ENCODE measurements at regions not wholly inside any gene's neighbourhood (a gene's known extent, or its start where the extent isn't known, plus 50 kb on each side); places are given as distances from the start of the nearest gene placed in this dataset.

DNA sequence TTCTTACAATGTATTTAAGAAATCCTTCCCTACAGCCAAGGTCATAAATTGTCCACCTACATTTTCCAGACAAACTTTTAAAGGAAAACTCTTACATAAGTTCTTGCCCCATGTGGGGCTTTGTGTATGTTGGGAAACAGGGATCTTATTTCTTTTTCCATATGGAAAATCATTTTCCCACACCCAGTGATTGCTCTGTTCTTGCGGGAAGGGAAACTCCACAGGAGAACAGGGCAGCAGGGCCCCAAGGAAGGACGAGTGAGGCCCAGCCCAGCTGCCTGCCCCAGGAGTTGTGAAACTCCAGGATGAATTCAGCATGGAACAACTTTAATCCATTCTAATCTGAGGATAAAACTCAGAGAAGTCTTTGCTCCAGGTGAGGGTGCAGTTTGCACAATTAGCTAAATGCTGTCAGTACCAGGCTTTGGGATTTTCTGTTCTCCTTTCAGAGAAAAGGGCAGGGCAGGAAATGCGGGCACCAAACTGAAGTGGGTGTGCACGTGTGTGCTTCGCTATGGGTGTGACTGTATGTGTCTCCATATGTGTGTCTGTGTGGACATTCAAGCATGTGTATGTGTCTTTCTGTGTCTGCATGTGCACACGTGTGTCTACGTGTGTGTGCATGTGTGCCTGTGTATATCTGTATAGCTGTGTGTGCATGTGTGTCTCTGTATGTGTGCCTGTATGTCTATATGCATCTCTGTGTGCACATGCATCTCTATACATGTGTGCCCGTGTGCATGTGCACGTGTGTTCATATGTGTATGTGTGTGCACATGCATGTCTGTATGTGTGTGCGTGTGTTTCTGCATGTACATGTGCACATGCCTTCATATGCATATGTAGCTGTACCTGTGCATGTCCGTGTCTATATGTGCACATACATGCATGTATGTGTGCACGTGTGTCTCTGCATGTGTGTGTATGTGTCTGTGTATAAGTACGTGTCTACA, 102.0 kb upstream of the FAM20C start:
- no peak overlapping the region for H3K4me3 ChIP-seq (ENCODE audit: low read depth, low read length)
- peak; percentile 55 for DNase-seq (ENCODE audit: low read depth, low spot score)
- in situ Hi-C loops (cut with HindIII; ENCODE audit: low sequenced_read_pairs): no loop called here
- TF ChIP-seq, protein P1, sequence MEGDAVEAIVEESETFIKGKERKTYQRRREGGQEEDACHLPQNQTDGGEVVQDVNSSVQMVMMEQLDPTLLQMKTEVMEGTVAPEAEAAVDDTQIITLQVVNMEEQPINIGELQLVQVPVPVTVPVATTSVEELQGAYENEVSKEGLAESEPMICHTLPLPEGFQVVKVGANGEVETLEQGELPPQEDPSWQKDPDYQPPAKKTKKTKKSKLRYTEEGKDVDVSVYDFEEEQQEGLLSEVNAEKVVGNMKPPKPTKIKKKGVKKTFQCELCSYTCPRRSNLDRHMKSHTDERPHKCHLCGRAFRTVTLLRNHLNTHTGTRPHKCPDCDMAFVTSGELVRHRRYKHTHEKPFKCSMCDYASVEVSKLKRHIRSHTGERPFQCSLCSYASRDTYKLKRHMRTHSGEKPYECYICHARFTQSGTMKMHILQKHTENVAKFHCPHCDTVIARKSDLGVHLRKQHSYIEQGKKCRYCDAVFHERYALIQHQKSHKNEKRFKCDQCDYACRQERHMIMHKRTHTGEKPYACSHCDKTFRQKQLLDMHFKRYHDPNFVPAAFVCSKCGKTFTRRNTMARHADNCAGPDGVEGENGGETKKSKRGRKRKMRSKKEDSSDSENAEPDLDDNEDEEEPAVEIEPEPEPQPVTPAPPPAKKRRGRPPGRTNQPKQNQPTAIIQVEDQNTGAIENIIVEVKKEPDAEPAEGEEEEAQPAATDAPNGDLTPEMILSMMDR (IDR thresholded peaks at IDR 0.05; ENCODE audit: low read depth, low read length): no peak

DNA sequence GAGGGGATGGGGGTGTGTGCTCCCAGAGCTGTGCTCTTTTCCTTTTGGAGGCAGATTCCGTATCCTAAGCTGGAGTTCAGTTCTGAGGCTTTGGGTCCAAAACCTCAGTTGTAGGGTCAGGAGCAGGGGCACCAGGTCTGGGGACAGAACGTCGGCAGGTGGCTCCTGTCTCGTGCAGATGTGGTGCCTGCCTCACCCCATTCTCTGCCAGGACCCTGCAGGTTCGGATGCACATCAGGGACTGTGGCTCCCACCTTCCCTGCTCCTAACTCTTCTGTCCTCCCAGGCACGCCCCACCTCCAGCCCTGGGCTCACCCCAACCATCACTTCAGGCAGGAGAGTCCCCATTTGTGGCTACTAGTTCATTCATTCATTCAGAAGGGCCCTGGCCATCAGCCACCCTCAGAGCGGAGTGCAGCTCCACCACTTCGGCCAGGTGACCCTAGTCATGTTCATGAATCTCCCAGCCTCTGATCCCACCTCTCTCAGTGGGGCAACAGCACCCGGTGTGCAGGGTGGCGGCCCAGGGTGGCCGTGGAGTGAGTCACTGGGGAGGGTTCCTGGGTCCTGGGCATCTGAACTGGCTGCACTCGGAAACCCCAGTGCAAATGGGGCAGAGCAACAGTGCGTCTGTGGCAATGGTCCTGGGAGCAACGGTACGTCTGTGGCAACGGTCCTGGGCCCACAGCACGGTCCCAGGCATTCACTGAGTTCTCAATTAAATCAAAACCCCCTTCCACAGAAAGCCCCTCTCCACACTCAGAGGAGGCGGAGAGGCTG, 100.8 kb upstream of the FAM20C start:
- in situ Hi-C loops (cut with HindIII; ENCODE audit: low sequenced_read_pairs): no loop called here
- TF ChIP-seq, protein P1 (IDR thresholded peaks at IDR 0.05; ENCODE audit: low read depth, low read length): no peak
- DNase-seq (ENCODE audit: low read depth, low spot score): no peak
- H3K4me3 ChIP-seq (ENCODE audit: low read depth, low read length): no peak overlapping the region

DNA sequence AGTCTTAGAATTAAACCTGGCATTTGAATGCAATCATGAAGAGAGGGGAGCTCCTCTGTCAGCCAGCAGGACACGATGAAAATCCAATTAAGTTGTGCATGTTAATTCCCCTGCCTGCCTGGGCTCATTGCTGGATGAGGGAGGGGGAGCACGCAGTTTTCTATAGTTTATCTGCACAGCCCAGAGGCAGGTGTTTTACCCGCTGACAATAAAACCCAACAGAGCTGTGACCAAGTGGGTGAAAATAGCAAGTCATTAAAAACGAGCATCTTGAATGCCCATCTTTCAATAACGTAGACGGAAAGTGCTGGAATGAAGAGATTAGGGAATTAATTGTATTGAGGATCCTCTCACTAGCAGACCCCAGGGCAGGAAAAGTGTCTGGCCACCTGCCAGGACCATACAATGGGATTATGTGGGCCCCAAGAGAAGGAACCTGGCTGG, 100.1 kb upstream of the FAM20C start:
- H3K4me3 ChIP-seq (ENCODE audit: low read depth, low read length): no peak overlapping the region
- TF ChIP-seq, protein P1 (IDR thresholded peaks at IDR 0.05; ENCODE audit: low read depth, low read length): no peak
- in situ Hi-C loops (cut with HindIII; ENCODE audit: low sequenced_read_pairs): no loop called here
- no peak for DNase-seq (ENCODE audit: low read depth, low spot score)

DNA sequence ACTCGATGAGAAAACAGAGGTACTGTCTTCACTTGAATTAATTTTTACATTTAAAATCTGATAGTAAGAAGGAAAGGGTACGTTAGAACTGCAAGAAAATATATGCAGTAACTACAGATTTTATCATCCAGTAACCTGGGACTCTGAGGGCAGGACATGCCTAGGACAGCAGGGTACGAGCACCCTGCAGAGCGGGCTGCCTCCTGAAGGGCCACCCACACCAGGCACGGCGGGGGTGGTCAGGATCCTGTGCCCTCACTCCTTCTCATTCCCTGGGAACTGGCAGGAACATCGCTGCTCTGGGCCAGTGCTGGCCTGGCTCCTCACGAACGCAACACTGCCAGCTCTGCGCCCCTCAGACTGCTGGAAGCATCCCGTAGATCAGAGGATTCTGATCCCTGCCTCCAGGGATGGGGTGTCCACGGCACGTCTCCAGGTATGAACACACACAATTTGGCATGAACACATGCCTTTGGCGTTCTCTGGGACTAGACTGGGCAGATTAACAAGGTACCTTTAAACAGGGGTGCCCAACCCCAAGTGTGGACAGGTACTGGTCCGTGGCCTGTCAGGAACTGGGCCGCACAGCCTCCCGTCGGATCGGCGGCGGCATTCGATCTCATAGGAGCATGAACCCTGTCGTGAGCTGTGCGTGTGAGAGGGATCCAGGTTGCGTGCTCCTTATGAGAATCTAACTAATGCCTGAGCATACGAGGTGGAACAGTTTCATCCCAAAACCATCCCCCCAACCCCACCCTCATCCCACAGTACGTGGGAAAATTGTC, 99.3 kb upstream of the FAM20C start:
- in situ Hi-C loops (cut with HindIII; ENCODE audit: low sequenced_read_pairs): no loop called here
- TF ChIP-seq, protein P1 (IDR thresholded peaks at IDR 0.05; ENCODE audit: low read depth, low read length): no peak
- H3K4me3 ChIP-seq (ENCODE audit: low read depth, low read length): no peak overlapping the region
- no peak for DNase-seq (ENCODE audit: low read depth, low spot score)

DNA sequence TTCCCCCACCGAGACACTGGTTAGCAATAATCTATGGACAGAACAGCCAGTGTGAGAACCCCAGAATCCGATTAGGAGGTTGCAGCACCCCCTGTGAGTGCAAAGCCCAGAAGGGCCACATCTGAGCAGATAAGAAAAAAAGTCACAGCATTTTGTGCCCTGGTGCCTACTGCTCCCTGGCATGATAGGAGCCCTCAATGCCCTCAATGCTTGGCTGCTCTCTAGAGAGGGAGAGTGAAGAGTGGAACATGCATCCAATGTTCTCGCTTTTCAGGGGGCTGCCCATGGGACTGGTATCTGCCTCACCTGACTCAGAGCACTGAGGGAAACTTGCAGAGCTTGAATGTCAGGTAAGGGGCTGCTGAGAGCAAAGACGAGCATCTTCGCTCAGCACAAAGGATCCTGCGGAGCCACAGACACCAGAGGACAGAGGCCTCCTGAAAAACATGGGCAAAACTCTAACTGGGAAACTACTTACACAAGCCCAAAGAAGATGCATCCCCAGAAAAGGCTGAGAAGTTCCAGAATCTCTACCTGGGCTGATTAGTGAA, 98.0 kb upstream of the FAM20C start:
- TF ChIP-seq, protein P1 (IDR thresholded peaks at IDR 0.05; ENCODE audit: low read depth, low read length): no peak
- no peak for DNase-seq (ENCODE audit: low read depth, low spot score)
- in situ Hi-C loops (cut with HindIII; ENCODE audit: low sequenced_read_pairs): no loop called here
- no peak overlapping the region for H3K4me3 ChIP-seq (ENCODE audit: low read depth, low read length)
